K562 (cell line): ENCODE measurements at regions not wholly inside any gene's neighbourhood (a gene's known extent, or its start where the extent isn't known, plus 50 kb on each side); places are given as distances from the start of the nearest gene placed in this dataset.

ENCODE experiments used
- ATAC-seq: fragments of 200-7000 bp; cut with Tn5 transposase; 3 replicates; pipeline ENCODE4 v1.9.1; 2020; ENCODE audit warnings: moderate library complexity
- BruUV-seq: library from RNA; stranded (reverse); fragments of 400-500 nt; replicated peaks from 2 replicates; lab custom pipeline; 2021; lab: Mats Ljungman, UMichigan
- CTCF ChIA-PET: fragments of 300-600 bp; formaldehyde crosslinking; extraction: SDS; loops from one replicate; lab custom pipeline; 2021; ENCODE audit warnings: low intra/inter-chr PET ratio; lab: Yijun Ruan, JAX
- POLR2A ChIA-PET: fragments of 300-600, 350-650 bp; sonication (Branson Sonifier 250); formaldehyde crosslinking; extraction: SDS; loops from one replicate; lab custom pipeline; 2021; ENCODE audit warnings: antibody characterized with exemption, inconsistent platforms; lab: Yijun Ruan, JAX
- DNase-seq, 4 experiments: peaks; one replicate each; pipeline versions ENCODE4 v3.0.0 to v3.0.0-alpha.2; 2011 to 2018; ENCODE audit warnings: low spot score in 3 of 4, mixed read lengths in 3 of 4; ENCODE audit errors: extremely low read depth in 1 of 4
- FAIRE-seq: peaks from 2 replicates; lab custom pipeline; 2011; peaks lifted over from hg19 to GRCh38; lab: Jason Lieb, UNC
- H2AFZ ChIP-seq: 2 replicates; pipeline ENCODE4 v1.6.0; 2011; ENCODE audit warnings: low read depth, low read length, control low read depth, inconsistent platforms
- H3K27ac ChIP-seq: fragments of 200-600 bp; 3 replicates; pipeline ENCODE4 v1.8.0; 2011; ENCODE audit warnings: low read depth, mild to moderate bottlenecking, control low read depth, inconsistent platforms, low read length, moderate library complexity, mixed read lengths; ENCODE audit errors: extremely low read depth
- H3K27me3 ChIP-seq, 2 experiments: fragments of 300-600 bp in 1 of 2; 2 replicates in 1 of 2; 3 replicates in 1 of 2; pipeline versions ENCODE4 v1.6.0 to v1.8.0; 2011; ENCODE audit warnings: inconsistent platforms in 2 of 2, low read length in 2 of 2, mild to moderate bottlenecking in 1 of 2, mixed read lengths in 1 of 2, moderate library complexity in 1 of 2; ENCODE audit not compliant: control insufficient read depth in 2 of 2, insufficient read depth in 2 of 2
- H3K36me3 ChIP-seq: fragments of 300-600 bp; 3 replicates; pipeline ENCODE4 v1.8.0; 2011; ENCODE audit warnings: mild to moderate bottlenecking, low read length, inconsistent platforms; ENCODE audit not compliant: control insufficient read depth, insufficient read depth
- H3K4me1 ChIP-seq, 2 experiments: fragments of 200-600 bp in 1 of 2; replicated peaks in 1 of 2; 2 replicates in 1 of 2; 3 replicates in 1 of 2; pipeline versions ENCODE4 v1.5.1 to v1.8.0; 2011; ENCODE audit warnings: inconsistent platforms in 2 of 2, low read length in 2 of 2, mild to moderate bottlenecking in 1 of 2, mixed read lengths in 1 of 2, moderate library complexity in 1 of 2; ENCODE audit not compliant: control insufficient read depth in 2 of 2, insufficient read depth in 2 of 2
- H3K4me2 ChIP-seq: 2 replicates; pipeline ENCODE4 v1.6.1; 2011; ENCODE audit warnings: low read length, control low read depth, inconsistent platforms, mixed read lengths; ENCODE audit not compliant: insufficient read depth
- H3K4me3 ChIP-seq: fragments of 200-600 bp; sonication (generic), shearing (Covaris generic); 2 replicates; pipeline ENCODE4 v1.5.1; 2016; ENCODE audit warnings: control low read depth, inconsistent platforms
- H3K79me2 ChIP-seq: fragments of 200-600 bp; 3 replicates; pipeline ENCODE4 v1.8.0; 2011; ENCODE audit warnings: low read length, inconsistent platforms; ENCODE audit not compliant: control insufficient read depth, insufficient read depth
- H3K9ac ChIP-seq, 2 experiments: 2 replicates each; pipeline versions ENCODE4 v1.6.0 to v1.6.1; 2011; ENCODE audit warnings: low read depth in 2 of 2, low read length in 2 of 2, control low read depth in 1 of 2, inconsistent platforms in 1 of 2, mild to moderate bottlenecking in 1 of 2, mixed read lengths in 1 of 2; ENCODE audit not compliant: insufficient read depth in 1 of 2
- H3K9me1 ChIP-seq: one replicate; pipeline ENCODE4 v1.6.0; 2011; ENCODE audit warnings: inconsistent platforms, mild to moderate bottlenecking, low read length, moderate library complexity; ENCODE audit not compliant: control insufficient read depth, insufficient read depth
- H3K9me3 ChIP-seq: replicated peaks from 2 replicates; pipeline ENCODE4 v1.5.1; 2011; ENCODE audit warnings: low read depth, low read length, inconsistent platforms; ENCODE audit not compliant: control insufficient read depth, insufficient read depth
- H4K20me1 ChIP-seq: replicated peaks from 2 replicates; pipeline ENCODE4 v1.6.1; 2011; ENCODE audit warnings: low read length, inconsistent platforms, mixed read lengths; ENCODE audit not compliant: control insufficient read depth, insufficient read depth
- ARID2 ChIP-seq: fragments of 450-650 bp; IDR thresholded peaks from 2 replicates; pipeline ENCODE4 v1.6.1; 2017; ENCODE audit warnings: antibody characterized with exemption, mild to moderate bottlenecking
- CC2D1A ChIP-seq: fragments of 450-650 bp; IDR thresholded peaks from 2 replicates; pipeline ENCODE4 v1.6.1; 2017; ENCODE audit warnings: mild to moderate bottlenecking
- NUFIP1 ChIP-seq: fragments of 450-650 bp; IDR thresholded peaks from 2 replicates; pipeline ENCODE4 v1.6.1; 2018; ENCODE audit not compliant: partially characterized antibody
- PREB ChIP-seq: sonication (generic); formaldehyde crosslinking; IDR thresholded peaks from 2 replicates; pipeline ENCODE4 v1.8.1; 2023; ENCODE audit warnings: mild to moderate bottlenecking, missing genetic modification reagents
- in situ Hi-C: fragments of 300-500 bp; cut with MboI; formaldehyde crosslinking; loops from 4 replicates; pipeline ENCODE4 v1.15.0; 2018; ENCODE audit warnings: inconsistent platforms, mixed read lengths
- intact Hi-C: fragments of 100-400 bp; cut with micrococcal nuclease; formaldehyde crosslinking; loops from 2 replicates; pipeline ENCODE4 v1.14.2; 2022
- TF ChIP-seq, protein P1 (sequence below), 2 experiments: fragments of 450-650 bp in 1 of 2; sonication (generic) in 1 of 2; formaldehyde crosslinking in 1 of 2; IDR thresholded peaks in 1 of 2; conservative IDR thresholded peaks in 1 of 2; 2 replicates each; pipeline versions ENCODE4 v1.6.1 to v1.8.1; 2016 to 2023; ENCODE audit warnings: mild to moderate bottlenecking in 2 of 2, moderate library complexity in 2 of 2, inconsistent platforms in 1 of 2, missing genetic modification reagents in 1 of 2
- TF ChIP-seq, protein P2 (sequence below): fragments of 250-450 bp; sonication (Bioruptor Pico); IDR thresholded peaks from 2 replicates; pipeline ENCODE4 v1.4.0; 2020; ENCODE audit warnings: mild to moderate bottlenecking, moderate library complexity

DNA sequence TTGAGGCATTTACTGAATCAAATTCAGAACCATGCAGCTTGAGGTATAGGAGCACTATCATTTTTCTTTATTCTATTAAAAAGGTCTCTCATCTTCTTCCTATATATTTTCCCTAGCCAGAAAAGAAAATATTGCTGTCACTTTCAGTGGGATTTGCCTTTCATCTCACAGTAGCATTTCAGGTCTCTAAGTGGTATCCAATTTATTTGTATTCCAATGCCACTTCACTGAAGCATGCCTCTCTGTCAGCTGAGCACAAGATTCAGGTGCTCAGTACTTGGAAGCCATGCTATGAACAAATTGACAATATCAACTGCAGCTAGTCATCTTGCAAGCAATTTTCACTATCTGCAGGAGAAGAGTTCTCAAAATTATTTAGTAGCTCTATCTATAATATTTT is 457.2 kb upstream of the SLC39A10 start:
- ATAC-seq (no peak), FAIRE-seq (no peak), DNase-seq (no peak)
- H3K4me3 ChIP-seq: no peak overlapping the region
- H3K4me2 ChIP-seq: no peak overlapping the region
- H3K9me1 ChIP-seq: no peaks in the 10 kb centered on the region
- no peaks in the 10 kb centered on the region for H3K9me3 ChIP-seq
- POLR2A ChIA-PET: no interaction called here
- in situ Hi-C loops (no loop called here), intact Hi-C loops (no loop called here)
- no TSS peak for BruUV-seq
- H3K79me2 ChIP-seq: no peaks in the 10 kb centered on the region
- no peaks in the 10 kb centered on the region; a peak in 1 of 5 replicates for H3K4me1 ChIP-seq
- TF ChIP-seq ARID2 (no peak), CC2D1A (no peak), NUFIP1 (no peak), PREB (CRISPR knock-in tag) (no peak)
- TF ChIP-seq, protein P1, sequence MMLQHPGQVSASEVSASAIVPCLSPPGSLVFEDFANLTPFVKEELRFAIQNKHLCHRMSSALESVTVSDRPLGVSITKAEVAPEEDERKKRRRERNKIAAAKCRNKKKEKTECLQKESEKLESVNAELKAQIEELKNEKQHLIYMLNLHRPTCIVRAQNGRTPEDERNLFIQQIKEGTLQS (IDR thresholded peaks at IDR 0.05): no peak
- TF ChIP-seq, protein P1 (CRISPR knock-in tag; conservative IDR thresholded peaks at IDR 0.05): no peak
- TF ChIP-seq, protein P2, sequence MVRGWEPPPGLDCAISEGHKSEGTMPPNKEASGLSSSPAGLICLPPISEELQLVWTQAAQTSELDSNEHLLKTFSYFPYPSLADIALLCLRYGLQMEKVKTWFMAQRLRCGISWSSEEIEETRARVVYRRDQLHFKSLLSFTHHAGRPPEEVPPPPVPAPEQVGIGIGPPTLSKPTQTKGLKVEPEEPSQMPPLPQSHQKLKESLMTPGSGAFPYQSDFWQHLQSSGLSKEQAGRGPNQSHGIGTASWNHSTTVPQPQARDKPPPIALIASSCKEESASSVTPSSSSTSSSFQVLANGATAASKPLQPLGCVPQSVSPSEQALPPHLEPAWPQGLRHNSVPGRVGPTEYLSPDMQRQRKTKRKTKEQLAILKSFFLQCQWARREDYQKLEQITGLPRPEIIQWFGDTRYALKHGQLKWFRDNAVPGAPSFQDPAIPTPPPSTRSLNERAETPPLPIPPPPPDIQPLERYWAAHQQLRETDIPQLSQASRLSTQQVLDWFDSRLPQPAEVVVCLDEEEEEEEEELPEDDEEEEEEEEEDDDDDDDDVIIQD (CRISPR knock-in tag): no peak
- no peaks in the 10 kb centered on the region for H3K36me3 ChIP-seq
- H3K27me3 ChIP-seq: no peaks in the 10 kb centered on the region
- H4K20me1 ChIP-seq: no peaks in the 10 kb centered on the region
- H3K27ac ChIP-seq: no peak overlapping the region
- CTCF ChIA-PET: no interaction called here
- H3K9ac ChIP-seq: no peak overlapping the region
- no peak overlapping the region for H2AFZ ChIP-seq
